Esophagus muscularis mucosa (tissue), 4 donors: ENCODE measurements at regions not wholly inside any gene's neighbourhood (a gene's known extent, or its start where the extent isn't known, plus 50 kb on each side); places are given as distances from the start of the nearest gene placed in this dataset.

Experiments used
- DNase-seq: peaks from one replicate; pipeline ENCODE4 v3.0.0-alpha.2; 2017; ENCODE audit errors: extremely low spot score
- H3K27ac ChIP-seq, 4 donors: fragments of 200-600 bp; sonication (generic); replicated peaks in 1 of 4; 1 replicate in 3 of 4; 2 replicates in 1 of 4; pipeline ENCODE4 v1.5.1; 2016 to 2019; ENCODE audit warnings: mild to moderate bottlenecking in 1 of 4
- H3K27me3 ChIP-seq, 4 donors: fragments of 200-600 bp; sonication (generic); one replicate each; pipeline versions ENCODE4 v1.5.1 to v1.6.0; 2016 to 2019
- H3K36me3 ChIP-seq, 4 donors: fragments of 200-600 bp; sonication (generic); one replicate each; pipeline ENCODE4 v1.5.1; 2016 to 2019
- H3K4me1 ChIP-seq, 4 donors: fragments of 200-600 bp; sonication (generic); one replicate each; pipeline ENCODE4 v1.5.1; 2016 to 2019
- H3K4me3 ChIP-seq, 4 donors: fragments of 200-600 bp; sonication (generic); 1 replicate in 2 of 4; 2 replicates in 2 of 4; pipeline ENCODE4 v1.5.1; 2016 to 2019; ENCODE audit warnings: mild to moderate bottlenecking in 4 of 4, moderate library complexity in 1 of 4
- H3K9me3 ChIP-seq, 4 donors: fragments of 200-600 bp; sonication (generic); 1 replicate in 3 of 4; 2 replicates in 1 of 4; pipeline ENCODE4 v1.5.1; 2016 to 2019
- EP300 ChIP-seq: sonication (generic); formaldehyde crosslinking; IDR thresholded peaks from one replicate; pipeline ENCODE4 v1.6.1; 2017; ENCODE audit warnings: antibody characterized with exemption
- POLR2A ChIP-seq: fragments of 450-650 bp; IDR thresholded peaks from one replicate; pipeline ENCODE4 v1.6.1; 2017; ENCODE audit warnings: antibody characterized with exemption, moderate library complexity, mild to moderate bottlenecking, low read depth
- POLR2AphosphoS5 ChIP-seq, 2 donors: sonication (generic); formaldehyde crosslinking; IDR thresholded peaks; one replicate each; pipeline ENCODE4 v1.6.1; 2017; ENCODE audit warnings: antibody characterized with exemption in 2 of 2
- WGBS: methylation state at CpG from one replicate; pipeline ENCODE4 v1.1.5; 2018; 5-methylcytosine and 5-hydroxymethylcytosine counted together
- intact Hi-C: fragments of 100-400 bp; cut with DNase I; formaldehyde crosslinking; loops from one replicate; pipeline ENCODE4 v1.15.1; 2023
- TF ChIP-seq, protein P1 (sequence below), 3 experiments: fragments of 200-600 bp in 2 of 3; fragments of 450-650 bp in 1 of 3; sonication (generic) in 2 of 3; IDR thresholded peaks; one replicate each; pipeline ENCODE4 v1.5.1; 2017 to 2019; ENCODE audit warnings: antibody characterized with exemption in 3 of 3, mild to moderate bottlenecking in 2 of 3, moderate library complexity in 1 of 3

GRCh38 chr5:76021936-76022584 lies 61.1 kb upstream of the SV2C start:
- Histone ChIP-seq H3K9me3 (no peaks in the 10 kb centered on the region), H3K27me3 (no peaks in the 10 kb centered on the region), H3K36me3 (no peaks in the 10 kb centered on the region), H3K4me3 (no peak overlapping the region), H3K4me1 (no peaks in the 10 kb centered on the region), H3K27ac (no peak overlapping the region)
- WGBS, result 60% methylated on average over 3 of the region's 3 CpGs
- no peak for TF ChIP-seq POLR2A
- TF ChIP-seq, protein P1, sequence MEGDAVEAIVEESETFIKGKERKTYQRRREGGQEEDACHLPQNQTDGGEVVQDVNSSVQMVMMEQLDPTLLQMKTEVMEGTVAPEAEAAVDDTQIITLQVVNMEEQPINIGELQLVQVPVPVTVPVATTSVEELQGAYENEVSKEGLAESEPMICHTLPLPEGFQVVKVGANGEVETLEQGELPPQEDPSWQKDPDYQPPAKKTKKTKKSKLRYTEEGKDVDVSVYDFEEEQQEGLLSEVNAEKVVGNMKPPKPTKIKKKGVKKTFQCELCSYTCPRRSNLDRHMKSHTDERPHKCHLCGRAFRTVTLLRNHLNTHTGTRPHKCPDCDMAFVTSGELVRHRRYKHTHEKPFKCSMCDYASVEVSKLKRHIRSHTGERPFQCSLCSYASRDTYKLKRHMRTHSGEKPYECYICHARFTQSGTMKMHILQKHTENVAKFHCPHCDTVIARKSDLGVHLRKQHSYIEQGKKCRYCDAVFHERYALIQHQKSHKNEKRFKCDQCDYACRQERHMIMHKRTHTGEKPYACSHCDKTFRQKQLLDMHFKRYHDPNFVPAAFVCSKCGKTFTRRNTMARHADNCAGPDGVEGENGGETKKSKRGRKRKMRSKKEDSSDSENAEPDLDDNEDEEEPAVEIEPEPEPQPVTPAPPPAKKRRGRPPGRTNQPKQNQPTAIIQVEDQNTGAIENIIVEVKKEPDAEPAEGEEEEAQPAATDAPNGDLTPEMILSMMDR (IDR thresholded peaks at IDR 0.05), result no peak
- TF ChIP-seq EP300, result no peak
- no peak for TF ChIP-seq POLR2AphosphoS5 (IDR thresholded peaks at IDR 0.05)
- no peak for DNase-seq
- intact Hi-C loops, result no loop called here

DNA sequence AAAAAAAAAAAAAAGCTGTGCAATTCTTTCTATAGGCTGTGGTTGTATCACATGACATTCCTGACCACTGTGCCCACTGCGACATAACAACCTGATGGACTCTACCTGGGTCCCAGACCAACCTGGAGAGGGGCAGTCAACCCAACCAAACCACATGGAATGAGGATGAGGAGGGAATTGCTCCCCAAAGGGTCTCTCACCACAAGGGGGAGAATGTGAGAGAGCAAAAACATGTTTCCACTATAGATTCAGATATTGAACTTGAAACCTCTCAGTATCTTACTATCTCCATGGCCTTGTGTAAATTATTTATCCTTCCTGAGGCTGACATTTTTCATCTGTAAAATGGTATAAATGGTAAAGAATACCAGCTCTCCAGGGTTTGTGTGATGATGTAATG lies 66.9 kb upstream of the SV2C start:
- Histone ChIP-seq H3K27me3 (no peaks in the 10 kb centered on the region), H3K27ac (no peak overlapping the region), H3K4me1 (no peaks in the 10 kb centered on the region), H3K36me3 (no peaks in the 10 kb centered on the region), H3K4me3 (no peak overlapping the region), H3K9me3 (peaks cover 0 to 8% (median 3%) of the 10 kb centered on the region in 4 donors)
- TF ChIP-seq POLR2AphosphoS5 (IDR thresholded peaks at IDR 0.05), result no peak
- TF ChIP-seq, protein P1 (IDR thresholded peaks at IDR 0.05), result no peak
- no peak for TF ChIP-seq POLR2A
- TF ChIP-seq EP300, result no peak
- intact Hi-C loops, result no loop called here
- WGBS, result 92% methylated on average over 1 of the region's 1 CpG
- DNase-seq, result no peak

DNA sequence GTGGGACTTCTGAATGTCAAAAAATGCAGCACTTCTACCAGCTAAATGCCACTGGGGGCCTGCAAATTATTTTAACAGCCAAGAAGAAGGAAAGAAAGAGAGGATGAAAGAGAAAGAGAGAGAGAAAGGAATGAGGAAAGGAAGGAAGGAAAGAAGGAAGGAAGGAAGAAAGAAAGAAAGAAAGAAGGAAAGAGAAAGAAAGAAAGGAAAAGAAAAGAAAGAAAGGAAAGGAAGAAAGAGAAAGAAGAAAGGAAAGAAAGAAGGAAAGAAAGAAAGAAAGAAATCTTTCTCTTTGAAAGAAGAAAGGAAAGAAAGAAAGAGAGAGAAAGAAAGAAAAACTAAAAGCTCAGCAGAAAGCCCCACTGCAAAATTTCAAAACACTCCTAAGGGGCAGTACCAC lies 69.2 kb upstream of the SV2C start:
- peaks cover 0 to 8% (median 3%) of the 10 kb centered on the region in 4 donors for H3K9me3 ChIP-seq
- H3K27ac ChIP-seq, result no peak overlapping the region
- H3K27me3 ChIP-seq, result no peaks in the 10 kb centered on the region
- no peaks in the 10 kb centered on the region for H3K4me1 ChIP-seq
- no peak overlapping the region for H3K4me3 ChIP-seq
- no peaks in the 10 kb centered on the region for H3K36me3 ChIP-seq
- intact Hi-C loops, result no loop called here
- TF ChIP-seq, protein P1 (IDR thresholded peaks at IDR 0.05), result no peak
- TF ChIP-seq POLR2AphosphoS5 (IDR thresholded peaks at IDR 0.05), result no peak
- TF ChIP-seq EP300, result no peak
- TF ChIP-seq POLR2A, result no peak
- no peak for DNase-seq

DNA sequence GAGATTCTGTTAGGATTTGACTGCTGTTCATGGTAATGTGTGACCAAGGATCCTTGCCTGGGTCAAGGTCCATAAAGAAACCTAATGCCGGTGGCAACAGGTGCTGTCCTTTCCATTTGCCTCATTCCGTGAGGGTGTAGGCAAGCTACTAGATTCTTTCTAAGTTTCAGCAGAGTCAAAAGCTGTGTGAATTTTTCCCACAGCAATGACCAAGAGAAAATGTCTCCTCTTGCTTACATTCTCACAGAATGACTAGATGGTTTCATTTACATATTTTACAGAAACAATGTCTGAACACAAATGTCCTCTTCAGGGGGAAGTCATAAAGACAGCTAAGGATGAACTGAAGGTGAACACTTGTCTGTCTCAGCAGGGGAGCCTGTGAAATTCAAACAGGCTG lies 75.3 kb upstream of the SV2C start:
- Histone ChIP-seq H3K27me3 (no peaks in the 10 kb centered on the region), H3K9me3 (peaks cover 0 to 4% (median 1%) of the 10 kb centered on the region in 4 donors), H3K4me1 (no peaks in the 10 kb centered on the region), H3K4me3 (no peak overlapping the region), H3K27ac (no peak overlapping the region), H3K36me3 (no peaks in the 10 kb centered on the region)
- WGBS, result 90% methylated on average over 2 of the region's 2 CpGs
- no peak for TF ChIP-seq EP300
- no peak for TF ChIP-seq POLR2A
- TF ChIP-seq, protein P1 (IDR thresholded peaks at IDR 0.05), result no peak
- DNase-seq, result no peak
- intact Hi-C loops, result no loop called here

- 78% methylated on average over 3 of the region's 3 CpGs for WGBS
- DNase-seq, result no peak
- Histone ChIP-seq H3K36me3 (no peaks in the 10 kb centered on the region), H3K27ac (no peak overlapping the region), H3K27me3 (no peaks in the 10 kb centered on the region), H3K4me1 (no peaks in the 10 kb centered on the region), H3K4me3 (no peak overlapping the region), H3K9me3 (no peaks in the 10 kb centered on the region)
- TF ChIP-seq POLR2AphosphoS5 (IDR thresholded peaks at IDR 0.05) (no peak), POLR2A (no peak), EP300 (no peak)
- TF ChIP-seq, protein P1 (IDR thresholded peaks at IDR 0.05), result no peak
- intact Hi-C loops, result no loop called here
Measured at GRCh38 chr5:76000582-76000981, 82.6 kb upstream of the SV2C start.
